ENCODE measurements at regions not wholly inside any gene's neighbourhood (a gene's known extent, or its start where the extent isn't known, plus 50 kb on each side); places are given as distances from the start of the nearest gene placed in this dataset.

GRCh38 chr13:22102271-22102670 is 431.4 kb downstream of the FGF9 start:
- Histone ChIP-seq H3K4me3 (no peak overlapping the region), H3F3A (ENCODE audit: insufficient read depth, low read depth) (no peaks in the 10 kb centered on the region), H3K9me2 (ENCODE audit: insufficient read depth) (no peaks in the 10 kb centered on the region), H2AFZ (no peak overlapping the region), H3K4me2 (no peak overlapping the region), H3K36me3 (ENCODE audit: low read depth) (no peaks in the 10 kb centered on the region), H3K27me3 (ENCODE audit: insufficient read depth, low read depth) (peaks cover 43% of the 10 kb centered on the region), H4K20me1 (ENCODE audit: insufficient read depth) (no peaks in the 10 kb centered on the region), H3K4me1 (replicated peaks; ENCODE audit: insufficient read depth) (no peaks in the 10 kb centered on the region), H3K9me3 (ENCODE audit: insufficient read depth, low read depth) (peaks cover under 1% of the 10 kb centered on the region; the same call in 1 of the 2 replicates), H3K27ac (no peak overlapping the region), H3K79me2 (ENCODE audit: low read depth) (no peaks in the 10 kb centered on the region)
- no peak for DNase-seq
- BruUV-seq (replicated peaks), result no TSS peak
- TF ChIP-seq EZH2 (IDR thresholded peaks at IDR 0.05; ENCODE audit: low read depth) (no peak), CTCF (conservative IDR thresholded peaks at IDR 0.05) (no peak)
- POLR2A ChIA-PET (ENCODE audit: unreplicated experiment), result no interaction called here
- intact Hi-C loops (cut with micrococcal nuclease; ENCODE audit: unreplicated experiment), result no loop called here
- CTCF ChIA-PET, result no interaction called here

GRCh38 chr13:22103046-22104027 is 432.5 kb downstream of the FGF9 start:
- Histone ChIP-seq H3K9me2 (ENCODE audit: insufficient read depth) (no peaks in the 10 kb centered on the region), H3K9me3 (ENCODE audit: insufficient read depth, low read depth) (peaks cover 5% of the 10 kb centered on the region; the same call in 1 of the 2 replicates), H4K20me1 (ENCODE audit: insufficient read depth) (no peaks in the 10 kb centered on the region), H3K79me2 (ENCODE audit: low read depth) (no peaks in the 10 kb centered on the region), H3K27me3 (ENCODE audit: insufficient read depth, low read depth) (peaks cover 37% of the 10 kb centered on the region), H3F3A (ENCODE audit: insufficient read depth, low read depth) (no peaks in the 10 kb centered on the region), H3K4me3 (no peak overlapping the region), H3K27ac (no peak overlapping the region), H2AFZ (no peak overlapping the region), H3K36me3 (ENCODE audit: low read depth) (no peaks in the 10 kb centered on the region), H3K4me2 (no peak overlapping the region), H3K4me1 (replicated peaks; ENCODE audit: insufficient read depth) (no peaks in the 10 kb centered on the region)
- CTCF ChIA-PET, result no interaction called here
- POLR2A ChIA-PET (ENCODE audit: unreplicated experiment), result no interaction called here
- TF ChIP-seq EZH2 (IDR thresholded peaks at IDR 0.05; ENCODE audit: low read depth) (no peak), CTCF (conservative IDR thresholded peaks at IDR 0.05) (no peak)
- BruUV-seq (replicated peaks), result no TSS peak
- no peak for DNase-seq
- intact Hi-C loops (cut with micrococcal nuclease; ENCODE audit: unreplicated experiment), result no loop called here

GRCh38 chr13:22106058-22106457 is 435.2 kb downstream of the FGF9 start:
- DNase-seq, result no peak
- Histone ChIP-seq H2AFZ (no peak overlapping the region), H3K27me3 (ENCODE audit: insufficient read depth, low read depth) (peaks cover 52% of the 10 kb centered on the region), H3F3A (ENCODE audit: insufficient read depth, low read depth) (no peaks in the 10 kb centered on the region), H3K9me2 (ENCODE audit: insufficient read depth) (no peaks in the 10 kb centered on the region), H3K4me3 (no peak overlapping the region), H3K4me2 (no peak overlapping the region), H3K4me1 (replicated peaks; ENCODE audit: insufficient read depth) (no peaks in the 10 kb centered on the region), H3K27ac (no peak overlapping the region), H3K9me3 (ENCODE audit: insufficient read depth, low read depth) (peaks cover 5% of the 10 kb centered on the region; the same call in 1 of the 2 replicates), H3K36me3 (ENCODE audit: low read depth) (no peaks in the 10 kb centered on the region), H4K20me1 (ENCODE audit: insufficient read depth) (no peaks in the 10 kb centered on the region; the same call in 1 of the 2 replicates), H3K79me2 (ENCODE audit: low read depth) (no peaks in the 10 kb centered on the region)
- TF ChIP-seq CTCF (conservative IDR thresholded peaks at IDR 0.05) (no peak), EZH2 (IDR thresholded peaks at IDR 0.05; ENCODE audit: low read depth) (no peak)
- intact Hi-C loops (cut with micrococcal nuclease; ENCODE audit: unreplicated experiment), result no loop called here
- ChIA-PET POLR2A (ENCODE audit: unreplicated experiment) (no interaction called here), CTCF (no interaction called here)
- no TSS peak for BruUV-seq (replicated peaks)
